Karpas-422 (cell line): ENCODE measurements at regions not wholly inside any gene's neighbourhood (a gene's known extent, or its start where the extent isn't known, plus 50 kb on each side); places are given as distances from the start of the nearest gene placed in this dataset.

Experiments
- DNase-seq: peaks from one replicate; pipeline ENCODE4 v3.0.0-alpha.2; 2015
- H2AFZ ChIP-seq: fragments of 200-600 bp; sonication (generic); 2 replicates; pipeline ENCODE4 v1.6.1; 2014; ENCODE audit warnings: antibody characterized with exemption, low read length, mixed read lengths
- H3K27ac ChIP-seq: fragments of 200-600 bp; sonication (generic); 2 replicates; pipeline ENCODE4 v1.5.1; 2014; ENCODE audit warnings: mild to moderate bottlenecking, low read length, moderate library complexity
- H3K27me3 ChIP-seq: fragments of 200-600 bp; sonication (generic); 2 replicates; pipeline ENCODE4 v1.6.1; 2014; ENCODE audit warnings: low read length, mixed read lengths
- H3K36me3 ChIP-seq: fragments of 200-600 bp; sonication (generic); 2 replicates; pipeline ENCODE4 v1.6.1; 2014; ENCODE audit warnings: low read length, mixed read lengths; ENCODE audit not compliant: insufficient read depth
- H3K4me1 ChIP-seq: fragments of 200-600 bp; sonication (generic); 2 replicates; pipeline ENCODE4 v1.6.1; 2014; ENCODE audit warnings: mild to moderate bottlenecking, low read length, mixed read lengths
- H3K4me2 ChIP-seq: fragments of 200-600 bp; sonication (generic); 2 replicates; pipeline ENCODE4 v1.6.1; 2014; ENCODE audit warnings: low read length, low read depth, mild to moderate bottlenecking; ENCODE audit not compliant: poor library complexity, severe bottlenecking
- H3K4me3 ChIP-seq: fragments of 200-600 bp; sonication (generic); 2 replicates; pipeline ENCODE4 v1.5.1; 2014; ENCODE audit warnings: mild to moderate bottlenecking, antibody characterized with exemption, low read length, mixed read lengths
- H3K79me2 ChIP-seq: fragments of 200-600 bp; sonication (generic); 2 replicates; pipeline ENCODE4 v1.6.1; 2014; ENCODE audit warnings: mild to moderate bottlenecking, low read length, mixed read lengths
- H3K9ac ChIP-seq: fragments of 200-600 bp; sonication (generic); 2 replicates; pipeline ENCODE4 v1.6.0; 2014; ENCODE audit warnings: low read length
- H3K9me2 ChIP-seq: fragments of 200-600 bp; sonication (generic), shearing (Covaris generic); replicated peaks from 2 replicates; pipeline ENCODE4 v1.6.0; 2014; ENCODE audit warnings: mild to moderate bottlenecking, low read length, moderate library complexity; ENCODE audit not compliant: insufficient read depth
- H3K9me3 ChIP-seq: fragments of 300-700, 200-600 bp; sonication (generic); 2 replicates; pipeline ENCODE4 v1.6.1; 2014; ENCODE audit warnings: low read length, mixed read lengths
- H4K20me1 ChIP-seq: fragments of 200-600 bp; sonication (generic); 2 replicates; pipeline ENCODE4 v1.6.1; 2014; ENCODE audit warnings: mild to moderate bottlenecking, antibody characterized with exemption, low read length, low read depth; ENCODE audit not compliant: insufficient read depth

DNA sequence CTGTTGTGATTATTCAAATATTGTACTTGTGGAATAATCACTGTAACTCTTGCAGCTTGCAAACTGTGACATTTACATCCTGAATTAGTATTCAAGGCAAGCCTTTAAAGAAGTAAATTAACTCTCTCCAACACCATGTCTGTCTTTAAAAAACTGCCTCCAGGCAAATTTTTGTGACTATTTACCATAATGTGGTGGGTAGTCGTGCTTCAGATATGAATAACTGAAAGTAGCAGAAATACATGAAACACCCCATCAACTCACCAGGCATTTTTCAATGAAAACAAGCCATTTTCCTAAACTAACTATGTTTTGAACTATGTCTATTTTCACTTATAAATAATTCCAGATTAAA, 217.4 kb upstream of the PSMD7 start:
- Histone ChIP-seq H3K36me3 (no peaks in the 10 kb centered on the region), H3K79me2 (no peaks in the 10 kb centered on the region), H2AFZ (no peak overlapping the region), H3K4me3 (no peak overlapping the region), H3K4me2 (no peak overlapping the region), H3K9ac (no peak overlapping the region), H3K4me1 (no peaks in the 10 kb centered on the region), H3K9me2 (no peaks in the 10 kb centered on the region), H3K9me3 (0 out of 2 replicates have a peak, but pooled peaks cover 5% of the 10 kb centered on the region), H4K20me1 (no peaks in the 10 kb centered on the region), H3K27me3 (no peaks in the 10 kb centered on the region), H3K27ac (no peak overlapping the region)
- no peak for DNase-seq

DNA sequence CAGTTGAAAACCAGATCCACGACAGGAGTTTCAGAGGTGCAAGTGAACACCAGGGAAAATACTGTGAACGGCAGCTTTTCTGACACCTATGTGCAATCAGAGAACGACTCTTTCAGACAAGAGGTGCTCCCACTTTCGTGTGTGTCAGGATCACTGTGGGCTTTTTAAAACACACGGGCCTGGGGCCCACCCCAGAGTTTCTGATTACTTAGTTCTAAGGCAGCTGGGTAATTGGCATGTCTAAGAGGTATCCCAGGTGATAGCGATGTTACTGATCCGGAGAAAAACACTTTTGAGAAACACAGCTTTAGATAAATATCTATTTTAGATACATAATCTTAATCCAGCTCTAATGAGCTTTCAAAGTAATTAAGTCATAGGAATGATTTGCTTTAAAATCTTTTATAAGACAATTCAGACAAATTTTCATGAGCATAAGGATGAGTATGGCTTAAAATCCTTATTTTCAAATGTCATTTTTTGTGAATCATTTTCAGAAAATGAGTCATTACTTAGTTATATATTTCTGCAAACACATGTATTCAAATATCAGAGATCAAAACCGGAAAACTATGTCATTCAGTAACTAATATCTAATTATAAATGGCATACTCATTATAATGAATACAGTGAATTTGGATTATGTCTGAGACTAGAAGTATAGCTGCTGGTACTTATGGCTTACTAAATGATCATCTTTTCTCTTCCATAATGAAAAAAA, 217.9 kb upstream of the PSMD7 start:
- H3K79me2 ChIP-seq, result no peaks in the 10 kb centered on the region
- H3K9me2 ChIP-seq, result no peaks in the 10 kb centered on the region
- H3K9me3 ChIP-seq, result 0 out of 2 replicates have a peak, but pooled peaks cover 5% of the 10 kb centered on the region
- no peak overlapping the region for H3K4me3 ChIP-seq
- H4K20me1 ChIP-seq, result no peaks in the 10 kb centered on the region
- H3K27ac ChIP-seq, result no peak overlapping the region
- no peaks in the 10 kb centered on the region for H3K4me1 ChIP-seq
- H3K27me3 ChIP-seq, result no peaks in the 10 kb centered on the region
- no peak overlapping the region for H2AFZ ChIP-seq
- H3K4me2 ChIP-seq, result no peak overlapping the region
- no peak for DNase-seq
- no peak overlapping the region for H3K9ac ChIP-seq
- H3K36me3 ChIP-seq, result no peaks in the 10 kb centered on the region

DNA sequence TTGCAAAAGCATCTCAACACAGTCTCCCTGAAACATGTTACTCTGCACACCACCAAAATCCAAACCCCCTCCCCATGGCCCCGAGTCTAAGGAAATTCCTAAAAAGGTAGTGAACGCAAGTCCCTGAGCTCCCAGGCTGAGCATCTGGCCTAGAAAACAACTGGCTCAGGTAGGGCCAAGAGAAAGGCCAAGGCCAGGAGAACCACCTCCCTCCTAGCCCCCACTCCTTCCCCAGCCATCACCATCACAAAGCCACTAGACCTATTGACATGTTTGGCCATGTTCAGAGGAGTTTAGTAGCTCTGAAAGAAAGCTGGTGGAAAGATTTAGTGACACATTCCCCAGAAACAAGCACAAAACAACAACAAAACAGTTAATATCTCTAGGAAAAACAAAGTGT, 220.0 kb upstream of the PSMD7 start:
- Histone ChIP-seq H3K4me1 (no peaks in the 10 kb centered on the region), H3K9ac (no peak overlapping the region), H3K9me3 (0 out of 2 replicates have a peak, but pooled peaks cover 5% of the 10 kb centered on the region), H3K9me2 (no peaks in the 10 kb centered on the region), H3K36me3 (no peaks in the 10 kb centered on the region), H3K27me3 (no peaks in the 10 kb centered on the region), H2AFZ (no peak overlapping the region), H4K20me1 (no peaks in the 10 kb centered on the region), H3K79me2 (no peaks in the 10 kb centered on the region), H3K4me3 (no peak overlapping the region), H3K4me2 (no peak overlapping the region), H3K27ac (no peak overlapping the region)
- DNase-seq, result no peak

DNA sequence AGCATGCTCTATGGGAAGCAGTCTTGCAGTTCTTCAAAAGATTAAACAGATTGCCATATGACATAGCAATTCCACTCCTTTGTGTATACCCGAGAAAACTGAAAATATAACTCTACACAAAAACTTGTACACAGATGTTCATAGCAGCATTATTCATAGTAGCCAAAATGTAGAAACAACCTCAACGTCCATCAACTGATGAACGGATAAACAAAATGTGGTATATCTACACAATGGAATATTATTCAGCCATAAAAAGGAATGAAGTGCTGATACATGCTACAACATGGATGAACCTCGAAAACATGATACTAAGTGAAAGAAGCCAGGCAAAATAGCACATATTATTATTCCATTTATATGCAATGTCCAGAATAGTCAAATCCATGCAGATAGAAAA, 221.2 kb upstream of the PSMD7 start:
- Histone ChIP-seq H3K79me2 (no peaks in the 10 kb centered on the region), H3K4me2 (no peak overlapping the region), H3K27ac (no peak overlapping the region), H3K9me3 (0 out of 2 replicates have a peak, but pooled peaks cover 5% of the 10 kb centered on the region), H4K20me1 (no peaks in the 10 kb centered on the region), H3K4me1 (no peaks in the 10 kb centered on the region), H3K9me2 (no peaks in the 10 kb centered on the region), H3K27me3 (no peaks in the 10 kb centered on the region), H3K36me3 (no peaks in the 10 kb centered on the region), H3K4me3 (no peak overlapping the region), H2AFZ (no peak overlapping the region), H3K9ac (no peak overlapping the region)
- DNase-seq, result no peak

DNA sequence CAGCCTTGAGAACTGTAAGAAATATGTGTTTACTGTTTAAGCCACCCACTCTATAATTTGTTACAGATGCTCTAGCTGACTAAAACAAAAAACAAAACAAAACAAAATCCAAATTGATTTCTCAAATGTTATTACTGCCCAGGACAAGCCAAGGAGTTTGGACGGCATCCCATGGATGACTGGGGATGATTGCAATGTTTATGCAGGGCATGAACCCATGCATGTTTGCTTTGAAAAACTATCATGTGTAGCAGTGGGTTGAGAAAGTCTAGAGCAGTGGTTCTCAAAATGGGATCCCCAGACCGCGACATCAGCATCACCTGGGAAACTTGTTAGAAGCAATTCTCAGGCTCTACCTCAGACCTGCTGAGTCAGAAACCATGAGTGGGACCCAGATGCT, 223.2 kb upstream of the PSMD7 start:
- Histone ChIP-seq H3K9ac (no peak overlapping the region), H3K4me1 (no peaks in the 10 kb centered on the region), H3K9me3 (0 out of 2 replicates have a peak, but pooled peaks cover 5% of the 10 kb centered on the region), H3K36me3 (no peaks in the 10 kb centered on the region), H3K79me2 (no peaks in the 10 kb centered on the region), H3K27me3 (no peaks in the 10 kb centered on the region), H3K4me2 (no peak overlapping the region), H4K20me1 (no peaks in the 10 kb centered on the region), H3K9me2 (no peaks in the 10 kb centered on the region), H2AFZ (no peak overlapping the region), H3K4me3 (no peak overlapping the region), H3K27ac (no peak overlapping the region)
- no peak for DNase-seq

DNA sequence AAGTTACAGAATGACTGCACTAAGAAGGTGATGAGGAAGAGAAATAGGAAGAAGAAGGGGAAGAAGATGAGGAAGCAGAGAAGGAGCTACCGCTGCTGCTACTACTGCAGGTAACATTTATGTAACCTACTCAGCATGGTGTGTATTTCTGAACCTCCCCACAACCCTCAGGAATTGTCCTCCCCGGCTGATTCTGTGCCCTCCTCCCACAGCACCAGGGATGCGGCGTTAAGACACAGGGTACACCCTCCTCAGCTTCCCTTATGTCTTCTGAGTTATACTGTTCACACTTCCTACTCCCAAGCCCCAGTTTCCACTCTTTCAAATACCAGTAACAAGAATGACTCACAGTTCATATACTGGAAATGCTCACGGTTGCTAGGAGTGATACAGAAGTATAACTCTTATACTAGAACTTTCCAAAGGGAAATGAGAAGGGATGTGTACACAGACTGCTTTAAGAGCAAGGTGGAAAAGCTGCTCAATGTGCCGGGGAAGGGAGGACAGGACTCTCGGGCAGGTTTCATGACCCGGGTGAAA, 224.5 kb upstream of the PSMD7 start:
- no peaks in the 10 kb centered on the region for H3K79me2 ChIP-seq
- DNase-seq, result no peak
- H3K27ac ChIP-seq, result no peak overlapping the region
- 0 out of 2 replicates have a peak, but pooled peaks cover 5% of the 10 kb centered on the region for H3K9me3 ChIP-seq
- no peaks in the 10 kb centered on the region for H3K4me1 ChIP-seq
- no peaks in the 10 kb centered on the region for H3K27me3 ChIP-seq
- H2AFZ ChIP-seq, result no peak overlapping the region
- H3K36me3 ChIP-seq, result no peaks in the 10 kb centered on the region
- no peak overlapping the region for H3K9ac ChIP-seq
- H3K9me2 ChIP-seq, result no peaks in the 10 kb centered on the region
- no peak overlapping the region for H3K4me3 ChIP-seq
- no peaks in the 10 kb centered on the region for H4K20me1 ChIP-seq
- no peak overlapping the region for H3K4me2 ChIP-seq

DNA sequence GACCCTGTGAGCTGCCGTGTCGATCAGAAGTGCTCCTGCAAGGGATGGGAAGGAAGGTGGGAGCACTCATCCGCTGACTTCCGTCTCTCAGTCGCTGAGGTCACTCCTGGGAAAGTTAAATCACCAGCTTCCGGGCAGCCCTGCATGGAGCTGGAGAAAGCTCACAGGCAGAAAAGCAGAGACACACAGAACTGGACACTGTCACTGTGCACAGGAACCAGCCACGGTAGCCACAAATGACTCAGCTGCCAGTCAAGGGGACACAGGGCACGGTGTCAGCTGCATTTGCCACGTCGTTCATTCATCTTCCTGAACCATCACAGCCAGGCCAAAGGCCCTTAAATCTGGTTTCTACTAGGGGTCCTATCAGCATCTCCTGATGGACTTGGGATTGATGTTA, 226.4 kb upstream of the PSMD7 start:
- Histone ChIP-seq H3K36me3 (no peaks in the 10 kb centered on the region), H4K20me1 (no peaks in the 10 kb centered on the region), H3K4me1 (no peaks in the 10 kb centered on the region), H3K9me3 (no peaks in the 10 kb centered on the region), H3K9me2 (no peaks in the 10 kb centered on the region), H3K4me2 (no peak overlapping the region), H2AFZ (no peak overlapping the region), H3K79me2 (no peaks in the 10 kb centered on the region), H3K4me3 (no peak overlapping the region), H3K27me3 (no peaks in the 10 kb centered on the region), H3K27ac (no peak overlapping the region), H3K9ac (no peak overlapping the region)
- no peak for DNase-seq

DNA sequence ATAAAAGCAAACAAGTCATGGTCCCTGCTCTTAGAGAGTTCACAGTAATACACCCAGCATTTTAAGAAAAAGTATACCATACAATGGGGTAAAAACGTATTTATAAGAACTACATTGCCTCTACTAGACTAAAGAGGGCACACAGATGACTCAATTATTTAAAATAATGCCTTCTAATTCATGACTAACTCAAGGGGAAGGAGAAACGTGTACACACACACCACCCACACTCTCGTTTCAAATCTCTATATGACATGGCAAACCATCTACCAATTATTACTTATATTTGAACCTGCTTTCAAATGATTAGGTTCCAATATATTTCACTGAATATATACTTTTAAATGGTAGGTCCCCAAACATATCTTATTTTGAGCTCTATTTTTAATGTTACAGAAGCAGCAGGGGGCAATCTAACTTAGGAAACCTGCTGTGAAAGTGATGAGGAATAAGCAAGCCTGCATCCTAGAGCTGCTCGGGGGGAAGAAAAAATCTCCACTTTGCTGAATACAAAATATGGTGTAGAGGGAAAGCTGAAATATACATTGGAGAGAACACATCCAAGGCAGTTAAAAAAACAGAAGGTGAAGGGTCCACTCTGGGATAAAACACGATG, 232.4 kb upstream of the PSMD7 start:
- Histone ChIP-seq H3K4me2 (no peak overlapping the region), H3K4me3 (no peak overlapping the region), H3K27me3 (no peaks in the 10 kb centered on the region), H3K36me3 (no peaks in the 10 kb centered on the region), H3K4me1 (no peaks in the 10 kb centered on the region), H3K9me2 (no peaks in the 10 kb centered on the region), H3K27ac (no peak overlapping the region), H3K9me3 (no peaks in the 10 kb centered on the region), H4K20me1 (no peaks in the 10 kb centered on the region), H3K9ac (no peak overlapping the region), H3K79me2 (no peaks in the 10 kb centered on the region), H2AFZ (no peak overlapping the region)
- DNase-seq, result peak; percentile 45
